IMR-90 (cell line): ENCODE measurements at regions not wholly inside any gene's neighbourhood (a gene's known extent, or its start where the extent isn't known, plus 50 kb on each side); places are given as distances from the start of the nearest gene placed in this dataset.
A peak's percentile ranks its signal among the peaks of the same experiment; 100 is the strongest.

Experiments
- ATAC-seq: fragments of 200-7000 bp; cut with Tn5 transposase; 2 replicates; pipeline ENCODE4 v1.9.1; 2020; ENCODE audit warnings: low read depth, mild to moderate bottlenecking, moderate library complexity
- BruUV-seq: library from RNA; stranded (reverse); fragments of 400-500 nt; replicated peaks from 2 replicates; lab custom pipeline; 2021; lab: Mats Ljungman, UMichigan
- CTCF ChIA-PET: fragments of 300-600 bp; formaldehyde crosslinking; extraction: SDS; loops from one replicate; lab custom pipeline; 2021; ENCODE audit warnings: antibody characterized with exemption; lab: Yijun Ruan, JAX
- POLR2A ChIA-PET: fragments of 300-600 bp; sonication (Branson Sonifier 250); formaldehyde crosslinking; loops from one replicate; lab custom pipeline; 2022; ENCODE audit warnings: antibody characterized with exemption; ENCODE audit not compliant: unreplicated experiment; lab: Charles Lee
- DNase-seq: peaks from one replicate; pipeline ENCODE4 v3.0.0; 2013
- H2AFZ ChIP-seq: replicated peaks from 2 replicates; pipeline ENCODE3; 2013; ENCODE audit warnings: low read length, mild to moderate bottlenecking; ENCODE audit not compliant: poor library complexity
- H2AK5ac ChIP-seq: 2 replicates; pipeline ENCODE4 v1.6.1; 2013; ENCODE audit warnings: low read depth, low read length, inconsistent platforms
- H2AK9ac ChIP-seq: replicated peaks from 2 replicates; pipeline ENCODE3; 2013; ENCODE audit warnings: mild to moderate bottlenecking, low read depth, low read length, moderate library complexity; ENCODE audit not compliant: poor library complexity
- H2BK120ac ChIP-seq: 2 replicates; pipeline ENCODE4 v1.6.1; 2013; ENCODE audit warnings: low read depth, low read length, inconsistent platforms
- H2BK15ac ChIP-seq: 3 replicates; pipeline ENCODE4 v1.6.1; 2013; ENCODE audit warnings: low read depth, low read length, inconsistent platforms
- H2BK20ac ChIP-seq: 2 replicates; pipeline ENCODE4 v1.6.1; 2013; ENCODE audit warnings: low read depth, mild to moderate bottlenecking, inconsistent platforms, low read length, moderate library complexity
- H2BK5ac ChIP-seq: 2 replicates; pipeline ENCODE4 v1.6.1; 2013; ENCODE audit warnings: mild to moderate bottlenecking, low read depth, low read length, inconsistent platforms; ENCODE audit not compliant: poor library complexity, severe bottlenecking
- H3K14ac ChIP-seq: replicated peaks from 2 replicates; pipeline ENCODE4 v1.6.1; 2013; ENCODE audit warnings: low read depth, low read length, inconsistent platforms
- H3K18ac ChIP-seq: 2 replicates; pipeline ENCODE4 v1.6.1; 2013; ENCODE audit warnings: low read depth, low read length, control low read depth
- H3K23ac ChIP-seq: 2 replicates; pipeline ENCODE4 v1.6.1; 2013; ENCODE audit warnings: low read depth, low read length, inconsistent platforms
- H3K27ac ChIP-seq: 2 replicates; pipeline ENCODE4 v1.5.1; 2013; ENCODE audit warnings: mild to moderate bottlenecking, control low read depth, low read length; ENCODE audit not compliant: insufficient read depth
- H3K27me3 ChIP-seq: 2 replicates; pipeline ENCODE4 v1.6.1; 2013; ENCODE audit warnings: low read length; ENCODE audit not compliant: control insufficient read depth, insufficient read depth
- H3K36me3 ChIP-seq: 2 replicates; pipeline ENCODE4 v1.6.1; 2013; ENCODE audit warnings: low read length, mixed read lengths; ENCODE audit not compliant: control insufficient read depth, insufficient read depth
- H3K4ac ChIP-seq: 2 replicates; pipeline ENCODE4 v1.6.1; 2013; ENCODE audit warnings: low read depth, low read length, inconsistent platforms
- H3K4me1 ChIP-seq: 2 replicates; pipeline ENCODE4 v1.6.1; 2013; ENCODE audit warnings: low read length, mixed read lengths; ENCODE audit not compliant: control insufficient read depth, insufficient read depth
- H3K4me2 ChIP-seq: 2 replicates; pipeline ENCODE4 v1.6.1; 2013; ENCODE audit warnings: low read depth, mild to moderate bottlenecking, control low read depth, low read length, moderate library complexity
- H3K4me3 ChIP-seq: 2 replicates; pipeline ENCODE4 v1.5.1; 2013; ENCODE audit warnings: low read depth, mild to moderate bottlenecking, control low read depth, low read length, moderate library complexity; ENCODE audit not compliant: insufficient read depth
- H3K56ac ChIP-seq: 2 replicates; pipeline ENCODE4 v1.6.1; 2013; ENCODE audit warnings: low read length, inconsistent platforms; ENCODE audit not compliant: insufficient read depth; ENCODE audit errors: extremely low read depth
- H3K79me1 ChIP-seq, 2 experiments: 2 replicates each; pipeline ENCODE4 v1.6.1; 2013; ENCODE audit warnings: low read length in 2 of 2, inconsistent platforms in 1 of 2, low read depth in 1 of 2
- H3K9ac ChIP-seq: 2 replicates; pipeline ENCODE4 v1.6.1; 2013; ENCODE audit warnings: low read depth, low read length, control low read depth
- H3K9me1 ChIP-seq: 2 replicates; pipeline ENCODE4 v1.6.1; 2013; ENCODE audit warnings: low read length, inconsistent platforms; ENCODE audit not compliant: insufficient read depth
- H3K9me3 ChIP-seq: 2 replicates; pipeline ENCODE4 v1.6.1; 2013; ENCODE audit warnings: low read length; ENCODE audit not compliant: control insufficient read depth, insufficient read depth
- H4K20me1 ChIP-seq: 2 replicates; pipeline ENCODE4 v1.6.1; 2013; ENCODE audit warnings: low read length, inconsistent platforms; ENCODE audit not compliant: insufficient read depth
- H4K5ac ChIP-seq: 2 replicates; pipeline ENCODE4 v1.6.1; 2013; ENCODE audit warnings: mild to moderate bottlenecking, low read depth, low read length, control low read depth
- H4K8ac ChIP-seq, 2 experiments: 2 replicates each; pipeline ENCODE4 v1.6.1; 2013; ENCODE audit warnings: low read depth in 2 of 2, low read length in 2 of 2, control low read depth in 1 of 2, inconsistent platforms in 1 of 2
- H4K91ac ChIP-seq: 2 replicates; pipeline ENCODE4 v1.6.1; 2013; ENCODE audit warnings: low read depth, low read length, inconsistent platforms; ENCODE audit not compliant: insufficient read depth
- BHLHE40 ChIP-seq: fragments of 150-350 bp; IDR thresholded peaks from 2 replicates; pipeline ENCODE4 v1.6.1; 2016; ENCODE audit warnings: mild to moderate bottlenecking, low read depth, low read length
- CHD1 ChIP-seq: IDR thresholded peaks from 2 replicates; pipeline ENCODE4 v1.6.1; 2012; ENCODE audit warnings: low read depth, low read length, improper control_type of control experiment
- MAZ ChIP-seq: IDR thresholded peaks from 2 replicates; pipeline ENCODE4 v1.6.1; 2012; ENCODE audit warnings: low read depth, mild to moderate bottlenecking, low read length, improper control_type of control experiment, moderate library complexity, borderline replicate concordance
- MXI1 ChIP-seq: IDR thresholded peaks from 2 replicates; pipeline ENCODE4 v1.6.1; 2012; ENCODE audit warnings: low read depth, mild to moderate bottlenecking, low read length, moderate library complexity, borderline replicate concordance
- RAD21 ChIP-seq: IDR thresholded peaks from 2 replicates; pipeline ENCODE4 v1.6.1; 2012; ENCODE audit warnings: low read length, improper control_type of control experiment
- RFX5 ChIP-seq: IDR thresholded peaks from 2 replicates; pipeline ENCODE4 v1.8.0; 2012; ENCODE audit warnings: low read depth, mild to moderate bottlenecking, low read length, moderate library complexity
- SMC3 ChIP-seq: fragments of 150-350 bp; IDR thresholded peaks from 2 replicates; pipeline ENCODE4 v1.6.1; 2016; ENCODE audit warnings: low read depth, mild to moderate bottlenecking, antibody characterized with exemption, low read length, moderate library complexity
- USF2 ChIP-seq: fragments of 150-350 bp; IDR thresholded peaks from 2 replicates; pipeline ENCODE4 v1.6.1; 2017; ENCODE audit warnings: mild to moderate bottlenecking, antibody characterized with exemption, low read length, low read depth
- WGBS, 2 experiments: methylation state at CpG; one replicate each; pipeline versions ENCODE4 v1.1.5 to v1.1.7; 2013; ENCODE audit warnings: missing lambda C conversion rate in 2 of 2; ENCODE audit not compliant: insufficient read length in 1 of 2; ENCODE audit errors: extremely low coverage in 2 of 2; 5-methylcytosine and 5-hydroxymethylcytosine counted together
- dilution Hi-C: fragments of 300-500 bp; cut with HindIII; formaldehyde crosslinking; loops from one replicate; pipeline ENCODE4 v1.14.3; 2018; ENCODE audit warnings: low sequenced_read_pairs; ENCODE audit not compliant: unreplicated experiment
- in situ Hi-C: fragments of 300-500 bp; cut with MboI; formaldehyde crosslinking; loops from 3 replicates; pipeline ENCODE4 v1.14.3; 2019; ENCODE audit warnings: low sequenced_read_pairs, inconsistent platforms, mixed read lengths
- intact Hi-C: fragments of 100-400 bp; cut with micrococcal nuclease; formaldehyde crosslinking; loops from 2 replicates; pipeline ENCODE4 v1.10.0; 2022

DNA sequence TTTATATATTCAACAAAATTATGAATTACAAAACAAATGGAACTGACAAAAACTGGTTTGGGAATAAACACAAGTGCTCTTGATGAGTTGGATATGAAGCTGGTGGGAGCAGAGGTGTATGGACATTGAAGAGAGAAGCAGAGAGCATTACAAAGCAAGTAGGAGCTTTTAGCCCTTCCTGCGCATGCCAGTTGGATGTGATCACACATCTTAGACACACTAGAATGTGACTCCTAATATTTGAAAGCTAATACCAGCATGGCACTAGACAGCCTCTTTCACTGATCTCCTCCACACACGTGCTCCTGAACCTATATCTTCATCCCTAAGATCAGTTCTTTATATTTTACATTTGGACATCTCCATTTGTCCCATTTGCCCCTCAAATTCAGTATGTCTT lies 298.1 kb downstream of the MTX2 start:
- H2AK9ac ChIP-seq = no peak overlapping the region
- H2BK15ac ChIP-seq = no peak overlapping the region
- in situ Hi-C loops (no loop called here), intact Hi-C loops (no loop called here), dilution Hi-C loops (no loop called here)
- no peak for TF ChIP-seq RAD21
- no peak for TF ChIP-seq MAZ
- TF ChIP-seq USF2 = no peak
- TF ChIP-seq CHD1 = no peak
- TF ChIP-seq BHLHE40 = no peak
- no peak for TF ChIP-seq SMC3
- TF ChIP-seq RFX5 = no peak
- no peak for TF ChIP-seq MXI1
- CTCF ChIA-PET = interaction anchor here (1.0 to 1.4 kb wide), 2 partner anchors 10 to 112 kb away, joined by 3 to 4 read pairs; no protein-coding TSS in a partner anchor
- H4K91ac ChIP-seq = no peak overlapping the region
- no peaks in the 10 kb centered on the region for H3K9me3 ChIP-seq
- WGBS, 2 experiments = no CpG with 5 or more reads among the region's 2 CpGs
- H3K4ac ChIP-seq = no peak overlapping the region
- no peaks in the 10 kb centered on the region for H3K36me3 ChIP-seq
- H3K18ac ChIP-seq = no peak overlapping the region
- no peak overlapping the region for H2AK5ac ChIP-seq
- H2BK20ac ChIP-seq = no peak overlapping the region
- no peak overlapping the region for H2AFZ ChIP-seq
- no TSS peak for BruUV-seq
- H4K8ac ChIP-seq = no peak overlapping the region
- ATAC-seq (no peak), DNase-seq (peak; percentile 6)
- H3K79me1 ChIP-seq = no peaks in the 10 kb centered on the region
- no peak overlapping the region for H2BK5ac ChIP-seq
- no peak overlapping the region for H3K14ac ChIP-seq
- H4K5ac ChIP-seq = no peak overlapping the region
- no peak overlapping the region for H3K4me2 ChIP-seq
- H3K23ac ChIP-seq = no peak overlapping the region
- no peak overlapping the region for H3K4me3 ChIP-seq
- H4K20me1 ChIP-seq = no peaks in the 10 kb centered on the region
- POLR2A ChIA-PET = no interaction called here
- H3K27me3 ChIP-seq = no peaks in the 10 kb centered on the region
- H3K56ac ChIP-seq = no peak overlapping the region
- H3K9me1 ChIP-seq = peaks cover 2% of the 10 kb centered on the region; the same call in 1 of the 2 replicates
- H2BK120ac ChIP-seq = no peak overlapping the region
- H3K4me1 ChIP-seq = peaks cover 4% of the 10 kb centered on the region
- H3K9ac ChIP-seq = no peak overlapping the region
- H3K27ac ChIP-seq = no peak overlapping the region
